ENCODE measurements at regions not wholly inside any gene's neighbourhood (a gene's known extent, or its start where the extent isn't known, plus 50 kb on each side); places are given as distances from the start of the nearest gene placed in this dataset.

- TF ChIP-seq CTCF (conservative IDR thresholded peaks at IDR 0.05 in 1 of 2, IDR thresholded peaks at IDR 0.05 in 1 of 2; ENCODE audit: low read depth in 1 of 2, low read length in 2 of 2) (no peak), EZH2 (IDR thresholded peaks at IDR 0.05; ENCODE audit: low read length, missing control alignments) (no peak)
These were observed 450.2 kb downstream of the LMO4 start for GRCh38 chr1:87778896-87779295.

Measured in fibroblast of lung (primary cell).